HL-60 (cell line): ENCODE measurements at regions not wholly inside any gene's neighbourhood (a gene's known extent, or its start where the extent isn't known, plus 50 kb on each side); places are given as distances from the start of the nearest gene placed in this dataset.

Source experiments
- DNase-seq, 2 experiments: peaks; one replicate each; pipeline ENCODE4 v3.0.0-alpha.2; 2010 to 2020; ENCODE audit warnings: low read depth in 1 of 2, low spot score in 1 of 2
- H3K27ac ChIP-seq: fragments of 250-450 bp; sonication (Bioruptor Pico); replicated peaks from 2 replicates; pipeline ENCODE4 v1.5.1; 2020; ENCODE audit warnings: mild to moderate bottlenecking, moderate library complexity
- H3K27me3 ChIP-seq: fragments of 250-450 bp; sonication (Bioruptor Pico); 2 replicates; pipeline ENCODE4 v1.5.1; 2021; ENCODE audit warnings: mild to moderate bottlenecking, moderate library complexity; ENCODE audit not compliant: insufficient read depth, poor library complexity, severe bottlenecking
- H3K4me3 ChIP-seq: replicated peaks from 2 replicates; pipeline ENCODE4 v1.5.1; 2011; ENCODE audit warnings: mild to moderate bottlenecking, control low read depth, low read length; ENCODE audit not compliant: insufficient read depth
- CTCF ChIP-seq: IDR thresholded peaks from one replicate; pipeline ENCODE4 v1.5.1; 2011; ENCODE audit warnings: low read length, control low read depth, inconsistent platforms; ENCODE audit not compliant: insufficient read depth
- GABPA ChIP-seq: IDR thresholded peaks from 2 replicates; pipeline ENCODE4 v1.6.1; 2012; ENCODE audit warnings: low read depth
- POLR2AphosphoS5 ChIP-seq: IDR thresholded peaks from 2 replicates; pipeline ENCODE4 v1.6.1; 2012; ENCODE audit warnings: low read depth
- REST ChIP-seq: IDR thresholded peaks from 2 replicates; pipeline ENCODE4 v1.6.1; 2012; ENCODE audit warnings: low read depth; ENCODE audit not compliant: insufficient replicate concordance
- SPI1 ChIP-seq: IDR thresholded peaks from 2 replicates; pipeline ENCODE4 v1.6.1; 2012; ENCODE audit warnings: low read depth, mild to moderate bottlenecking, borderline replicate concordance

- TF ChIP-seq SPI1, result no peak
- DNase-seq, result no peak
- Histone ChIP-seq H3K27ac (no peak overlapping the region), H3K4me3 (no peak overlapping the region), H3K27me3 (no peaks in the 10 kb centered on the region)
These were observed 542.8 kb downstream of the GALC start for GRCh38 chr14:87450193-87450592.

GRCh38 chr14:87449016-87449415, 544.0 kb downstream of the GALC start:
- Histone ChIP-seq H3K4me3 (no peak overlapping the region), H3K27ac (no peak overlapping the region), H3K27me3 (no peaks in the 10 kb centered on the region)
- DNase-seq, result no peak
- TF ChIP-seq GABPA (no peak), SPI1 (no peak), REST (no peak), POLR2AphosphoS5 (no peak), CTCF (no peak)

GRCh38 chr14:87443787-87444186, 549.2 kb downstream of the GALC start:
- Histone ChIP-seq H3K27ac (no peak overlapping the region), H3K27me3 (no peaks in the 10 kb centered on the region), H3K4me3 (no peak overlapping the region)
- TF ChIP-seq SPI1 (no peak), POLR2AphosphoS5 (no peak), CTCF (no peak), REST (no peak), GABPA (no peak)
- DNase-seq, result no peak

GRCh38 chr14:87443039-87443438, 549.9 kb downstream of the GALC start:
- Histone ChIP-seq H3K27me3 (no peaks in the 10 kb centered on the region), H3K27ac (no peak overlapping the region), H3K4me3 (no peak overlapping the region)
- TF ChIP-seq SPI1 (no peak), GABPA (no peak), POLR2AphosphoS5 (no peak), REST (no peak), CTCF (no peak)
- DNase-seq, result no peak
